Upper lobe of left lung (tissue), 4 donors: ENCODE measurements at regions not wholly inside any gene's neighbourhood (a gene's known extent, or its start where the extent isn't known, plus 50 kb on each side); places are given as distances from the start of the nearest gene placed in this dataset.

Source experiments
- POLR2A ChIP-seq, 4 donors: fragments of 450-650 bp; IDR thresholded peaks; one replicate each; pipeline ENCODE4 v1.5.1; 2016 to 2017; ENCODE audit warnings: antibody characterized with exemption in 4 of 4, mild to moderate bottlenecking in 2 of 4
- POLR2AphosphoS5 ChIP-seq, 2 donors: sonication (generic); formaldehyde crosslinking; IDR thresholded peaks; one replicate each; pipeline ENCODE4 v1.5.1; 2017; ENCODE audit warnings: antibody characterized with exemption in 2 of 2
- TF ChIP-seq, protein P1 (sequence below), 6 experiments: fragments of 450-650 bp in 4 of 6; fragments of 200-600 bp in 2 of 6; sonication (generic) in 2 of 6; IDR thresholded peaks; one replicate each; pipeline ENCODE4 v1.5.1; 2016 to 2019; ENCODE audit warnings: antibody characterized with exemption in 6 of 6

DNA sequence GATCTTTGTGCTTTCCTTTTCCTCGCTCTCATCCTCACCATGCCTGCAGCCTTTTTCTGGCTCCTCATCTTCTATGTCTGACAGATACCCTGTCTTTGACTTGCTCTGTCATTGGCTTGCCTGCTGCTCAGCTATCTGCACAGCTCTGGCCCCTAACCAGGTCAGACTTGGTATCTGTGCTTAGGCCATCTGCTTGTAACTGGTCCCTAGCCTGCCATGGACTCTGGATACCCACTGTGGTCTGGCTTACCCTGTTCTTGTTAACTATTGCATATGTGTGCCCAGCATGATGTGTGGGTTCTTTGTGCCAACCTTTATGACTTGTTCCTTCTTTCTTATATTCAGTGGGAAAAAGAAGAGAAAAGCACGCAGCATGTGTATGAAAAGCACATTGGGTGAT is 109.7 kb upstream of the ROPN1 start:
- TF ChIP-seq, protein P1, sequence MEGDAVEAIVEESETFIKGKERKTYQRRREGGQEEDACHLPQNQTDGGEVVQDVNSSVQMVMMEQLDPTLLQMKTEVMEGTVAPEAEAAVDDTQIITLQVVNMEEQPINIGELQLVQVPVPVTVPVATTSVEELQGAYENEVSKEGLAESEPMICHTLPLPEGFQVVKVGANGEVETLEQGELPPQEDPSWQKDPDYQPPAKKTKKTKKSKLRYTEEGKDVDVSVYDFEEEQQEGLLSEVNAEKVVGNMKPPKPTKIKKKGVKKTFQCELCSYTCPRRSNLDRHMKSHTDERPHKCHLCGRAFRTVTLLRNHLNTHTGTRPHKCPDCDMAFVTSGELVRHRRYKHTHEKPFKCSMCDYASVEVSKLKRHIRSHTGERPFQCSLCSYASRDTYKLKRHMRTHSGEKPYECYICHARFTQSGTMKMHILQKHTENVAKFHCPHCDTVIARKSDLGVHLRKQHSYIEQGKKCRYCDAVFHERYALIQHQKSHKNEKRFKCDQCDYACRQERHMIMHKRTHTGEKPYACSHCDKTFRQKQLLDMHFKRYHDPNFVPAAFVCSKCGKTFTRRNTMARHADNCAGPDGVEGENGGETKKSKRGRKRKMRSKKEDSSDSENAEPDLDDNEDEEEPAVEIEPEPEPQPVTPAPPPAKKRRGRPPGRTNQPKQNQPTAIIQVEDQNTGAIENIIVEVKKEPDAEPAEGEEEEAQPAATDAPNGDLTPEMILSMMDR (IDR thresholded peaks at IDR 0.05): no peak
- TF ChIP-seq POLR2A (IDR thresholded peaks at IDR 0.05): no peak
- TF ChIP-seq POLR2AphosphoS5 (IDR thresholded peaks at IDR 0.05): no peak
